ENCODE measurements at regions not wholly inside any gene's neighbourhood (a gene's known extent, or its start where the extent isn't known, plus 50 kb on each side); places are given as distances from the start of the nearest gene placed in this dataset.

- intact Hi-C loops (cut with DNase I): no loop called here
- no peak for ATAC-seq
- no peak for DNase-seq
- H3K36me3 ChIP-seq: no peaks in the 10 kb centered on the region
- no peak overlapping the region for H3K4me3 ChIP-seq
- no peak overlapping the region for H3K27ac ChIP-seq
- H3K9me3 ChIP-seq: no peaks in the 10 kb centered on the region
- no peaks in the 10 kb centered on the region for H3K4me1 ChIP-seq
- H3K27me3 ChIP-seq (ENCODE audit: low read depth): no peaks in the 10 kb centered on the region
- TF ChIP-seq CTCF (IDR thresholded peaks at IDR 0.05): no peak
These were observed 52.8 kb upstream of the MEIS1 start for GRCh38 chr2:66382091-66382490.

GRCh38 chr2:66379473-66379872, 55.5 kb upstream of the MEIS1 start:
- H3K36me3 ChIP-seq: no peaks in the 10 kb centered on the region
- intact Hi-C loops (cut with DNase I): no loop called here
- no peaks in the 10 kb centered on the region for H3K9me3 ChIP-seq
- ATAC-seq (no peak), DNase-seq (no peak)
- no peak overlapping the region for H3K27ac ChIP-seq
- TF ChIP-seq CTCF (IDR thresholded peaks at IDR 0.05): no peak
- no peaks in the 10 kb centered on the region for H3K27me3 ChIP-seq (ENCODE audit: low read depth)
- no peaks in the 10 kb centered on the region for H3K4me1 ChIP-seq
- H3K4me3 ChIP-seq: no peak overlapping the region

- Histone ChIP-seq H3K27ac (no peak overlapping the region), H3K4me1 (no peaks in the 10 kb centered on the region), H3K27me3 (ENCODE audit: low read depth) (no peaks in the 10 kb centered on the region), H3K4me3 (no peak overlapping the region), H3K36me3 (no peaks in the 10 kb centered on the region), H3K9me3 (no peaks in the 10 kb centered on the region)
- DNase-seq (no peak), ATAC-seq (no peak)
- intact Hi-C loops (cut with DNase I): no loop called here
- TF ChIP-seq CTCF (IDR thresholded peaks at IDR 0.05): no peak
These were observed 57.1 kb upstream of the MEIS1 start for GRCh38 chr2:66377832-66378231.

- no peak for DNase-seq
- no peak overlapping the region for H3K27ac ChIP-seq
- no peak for TF ChIP-seq CTCF (IDR thresholded peaks at IDR 0.05)
- intact Hi-C loops (cut with DNase I): no loop called here
- H3K36me3 ChIP-seq: no peaks in the 10 kb centered on the region
- ATAC-seq: no peak
- H3K4me3 ChIP-seq: no peak overlapping the region
- H3K9me3 ChIP-seq: no peaks in the 10 kb centered on the region
- no peaks in the 10 kb centered on the region for H3K4me1 ChIP-seq
- no peaks in the 10 kb centered on the region for H3K27me3 ChIP-seq (ENCODE audit: low read depth)
These were observed 64.1 kb upstream of the MEIS1 start for GRCh38 chr2:66370824-66371223.

- peaks cover 6% of the 10 kb centered on the region for H3K4me1 ChIP-seq
- DNase-seq (no peak), ATAC-seq (no peak)
- H3K36me3 ChIP-seq: no peaks in the 10 kb centered on the region
- intact Hi-C loops (cut with DNase I): no loop called here
- no peak overlapping the region for H3K4me3 ChIP-seq
- no peak for TF ChIP-seq CTCF (IDR thresholded peaks at IDR 0.05)
- H3K27me3 ChIP-seq (ENCODE audit: low read depth): no peaks in the 10 kb centered on the region
- H3K27ac ChIP-seq: no peak overlapping the region
- no peaks in the 10 kb centered on the region for H3K9me3 ChIP-seq
These were observed 68.3 kb upstream of the MEIS1 start for GRCh38 chr2:66366619-66367018.

Measured in lower lobe of right lung (tissue), 2 donors.